Smooth muscle cell of the brain vasculature (primary cell): ENCODE measurements at regions not wholly inside any gene's neighbourhood (a gene's known extent, or its start where the extent isn't known, plus 50 kb on each side); places are given as distances from the start of the nearest gene placed in this dataset.

ENCODE experiments used
- DNase-seq: peaks from one replicate; pipeline ENCODE4 v3.0.0-alpha.2; 2012; ENCODE audit warnings: low read depth, low spot score

- DNase-seq: no peak
Observed at GRCh38 chr10:113441686-113442270, 111.1 kb upstream of the HABP2 start.

DNA sequence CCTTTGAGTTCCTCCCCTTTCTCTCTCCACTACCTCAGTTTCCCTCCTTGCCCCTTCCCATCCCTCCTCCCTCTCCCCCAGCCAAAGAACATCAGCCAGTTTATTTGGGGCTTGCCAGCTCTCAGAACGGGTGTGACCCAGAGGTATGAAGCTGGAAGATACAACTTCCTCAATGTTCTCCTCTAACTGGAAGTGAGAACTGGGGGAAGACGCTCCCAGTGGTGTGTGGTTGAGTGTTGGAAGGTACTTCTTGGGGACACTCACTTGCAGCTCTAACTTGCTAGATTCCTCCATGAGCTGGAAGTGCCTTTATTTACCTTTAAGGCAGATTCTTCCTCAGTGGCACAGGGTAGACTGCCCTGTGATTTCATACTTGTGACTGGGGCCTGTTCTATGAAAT lies 110.5 kb upstream of the HABP2 start:
- no peak for DNase-seq

GRCh38 chr10:113443141-113443925 lies 109.5 kb upstream of the HABP2 start:
- DNase-seq: no peak

GRCh38 chr10:113444766-113445365 lies 108.0 kb upstream of the HABP2 start:
- DNase-seq: no peak

DNA sequence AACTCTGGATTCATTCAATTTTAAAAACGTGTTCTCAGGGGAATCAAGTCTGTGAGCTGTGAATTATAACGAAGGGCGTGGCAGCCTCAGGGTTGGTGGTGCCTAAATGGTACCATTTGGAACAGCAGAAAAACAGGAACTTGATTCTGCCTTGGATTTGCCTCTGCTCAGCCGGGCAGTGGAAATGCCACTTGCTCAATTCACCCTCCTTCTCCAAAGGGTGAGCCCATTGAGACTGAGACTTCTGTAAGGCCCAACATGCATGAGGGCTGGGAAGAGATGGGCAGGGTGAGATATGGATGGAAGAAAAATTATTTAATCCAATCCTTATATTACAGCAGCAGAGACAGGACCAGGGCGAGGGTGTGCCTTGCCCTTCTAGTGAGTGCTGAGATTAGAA lies 107.1 kb upstream of the HABP2 start:
- DNase-seq: no peak

DNA sequence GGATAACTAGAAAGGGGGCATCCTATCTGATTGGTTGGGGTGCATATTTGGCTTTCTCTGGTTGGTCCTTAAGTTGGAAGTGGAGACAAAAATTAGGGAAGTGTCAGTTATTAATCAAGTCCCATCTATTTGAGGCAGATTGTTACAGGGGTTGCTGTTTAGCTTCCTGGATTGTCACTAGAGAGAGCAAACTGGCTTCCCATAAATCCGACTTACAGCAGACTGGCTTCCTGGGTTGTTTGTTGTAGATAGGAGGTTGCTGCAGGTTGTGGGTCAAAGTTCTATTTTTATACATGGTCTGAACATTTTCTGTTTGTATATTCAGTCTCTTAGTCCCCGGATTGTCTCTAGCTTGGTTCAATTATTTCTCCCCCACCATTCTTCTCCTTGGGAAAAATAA lies 106.1 kb upstream of the HABP2 start:
- no peak for DNase-seq

DNA sequence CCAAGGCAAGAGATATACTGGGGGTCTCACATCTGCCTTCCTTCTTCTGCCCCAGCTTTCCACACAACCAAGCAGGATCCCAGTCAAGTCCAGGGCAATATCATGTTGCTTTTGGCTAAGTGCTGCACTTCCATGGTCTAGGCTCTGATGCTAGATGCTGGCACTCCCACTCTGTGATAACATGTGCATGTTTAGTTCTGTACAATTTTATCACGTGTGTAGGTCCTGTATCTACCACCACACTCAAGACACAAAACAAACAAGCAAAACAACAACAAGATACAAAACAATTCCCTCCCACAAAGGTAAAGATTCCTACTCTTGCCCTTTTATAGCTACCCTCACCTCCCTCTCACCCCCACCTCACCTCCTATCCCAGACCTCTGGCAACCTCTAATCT lies 105.6 kb upstream of the HABP2 start:
- no peak for DNase-seq

GRCh38 chr10:113449006-113449695 lies 103.7 kb upstream of the HABP2 start:
- no peak for DNase-seq

DNA sequence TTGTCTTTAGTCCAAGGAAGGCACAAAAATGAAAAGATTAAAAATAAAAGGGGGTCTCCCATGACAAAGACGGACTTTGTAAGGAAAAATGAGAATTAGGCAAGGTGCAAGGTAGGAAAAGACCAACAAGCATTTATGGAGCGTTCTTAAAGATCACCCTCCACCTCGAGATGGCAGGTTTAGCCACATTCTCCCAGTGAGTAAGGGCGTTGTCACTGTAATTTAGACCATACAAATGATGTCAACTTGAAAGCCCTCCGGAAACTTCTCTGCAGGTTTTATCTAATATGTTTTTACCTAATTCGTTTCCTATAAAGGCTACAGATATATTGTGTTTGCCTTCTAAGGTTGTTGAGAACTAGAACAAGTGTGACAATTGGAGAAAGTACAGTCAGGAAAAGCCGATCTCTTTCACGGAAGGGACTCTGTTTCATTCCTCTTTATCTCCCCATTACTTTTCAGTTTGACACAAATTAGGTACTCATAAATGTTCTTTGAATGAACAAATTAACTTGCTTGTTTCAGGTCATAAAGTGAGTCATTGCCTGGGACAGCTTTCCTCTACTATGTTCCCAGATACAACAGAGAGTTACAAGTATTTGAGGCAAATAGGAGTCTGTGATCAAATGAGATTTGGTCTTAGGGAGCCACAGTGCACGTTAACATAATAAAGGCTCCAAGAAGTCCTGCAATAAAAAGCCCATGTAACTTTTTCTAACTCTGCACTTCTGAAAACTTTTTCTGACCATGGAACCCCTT lies 102.6 kb upstream of the HABP2 start:
- DNase-seq: no peak

GRCh38 chr10:113450906-113451305 lies 101.9 kb upstream of the HABP2 start:
- DNase-seq: no peak

DNA sequence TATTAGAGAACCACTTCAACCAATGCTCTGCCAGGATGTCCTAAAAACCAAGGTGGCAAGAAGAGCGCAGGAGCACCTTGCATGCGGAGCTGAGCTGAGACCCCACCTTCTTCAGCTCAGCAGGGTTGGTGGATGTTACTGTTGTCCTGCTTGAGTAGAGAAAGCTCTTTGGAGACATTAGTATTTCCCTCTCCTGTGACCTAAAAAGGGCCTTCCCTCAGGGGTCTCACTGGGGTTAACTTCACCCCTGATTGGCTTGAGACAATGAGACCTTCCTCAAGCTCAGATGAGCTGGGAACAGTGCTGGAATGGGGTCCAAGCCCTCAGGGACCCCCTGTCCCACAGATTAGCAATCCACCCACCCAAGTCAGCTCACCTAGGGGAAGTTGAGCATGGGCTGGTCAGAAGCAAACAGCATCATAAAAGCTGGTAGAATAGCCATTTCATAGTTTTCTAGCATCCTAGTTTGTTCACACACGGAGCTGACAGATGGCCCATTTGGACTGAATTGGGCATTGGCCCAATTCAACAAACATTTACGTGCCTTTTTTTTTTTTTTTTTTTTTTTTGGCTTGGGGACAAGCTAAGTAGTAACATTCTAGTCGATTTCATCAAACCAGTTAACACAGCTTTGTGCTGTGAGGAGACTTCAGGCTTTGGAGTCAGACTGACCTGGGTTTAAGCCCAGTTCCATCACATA lies 100.6 kb upstream of the HABP2 start:
- no peak for DNase-seq

DNA sequence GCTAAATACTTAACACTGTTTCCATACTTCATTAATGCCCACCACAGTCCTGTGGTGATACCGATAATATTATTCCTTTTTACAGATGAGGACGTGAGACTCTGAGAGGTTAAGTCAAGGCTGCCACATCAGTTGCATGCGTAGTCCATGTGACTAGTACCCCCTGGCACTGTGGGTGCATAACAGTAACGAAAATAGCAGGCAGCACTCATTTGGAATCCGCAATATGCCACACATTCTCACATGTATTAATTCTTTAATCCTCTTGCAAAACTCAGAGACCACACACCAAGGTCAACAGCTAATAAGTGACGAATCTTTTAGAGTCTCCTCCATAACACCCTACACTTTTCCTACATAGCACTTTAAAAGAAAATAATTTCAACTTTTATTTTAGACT lies 99.5 kb upstream of the HABP2 start:
- DNase-seq: no peak

DNA sequence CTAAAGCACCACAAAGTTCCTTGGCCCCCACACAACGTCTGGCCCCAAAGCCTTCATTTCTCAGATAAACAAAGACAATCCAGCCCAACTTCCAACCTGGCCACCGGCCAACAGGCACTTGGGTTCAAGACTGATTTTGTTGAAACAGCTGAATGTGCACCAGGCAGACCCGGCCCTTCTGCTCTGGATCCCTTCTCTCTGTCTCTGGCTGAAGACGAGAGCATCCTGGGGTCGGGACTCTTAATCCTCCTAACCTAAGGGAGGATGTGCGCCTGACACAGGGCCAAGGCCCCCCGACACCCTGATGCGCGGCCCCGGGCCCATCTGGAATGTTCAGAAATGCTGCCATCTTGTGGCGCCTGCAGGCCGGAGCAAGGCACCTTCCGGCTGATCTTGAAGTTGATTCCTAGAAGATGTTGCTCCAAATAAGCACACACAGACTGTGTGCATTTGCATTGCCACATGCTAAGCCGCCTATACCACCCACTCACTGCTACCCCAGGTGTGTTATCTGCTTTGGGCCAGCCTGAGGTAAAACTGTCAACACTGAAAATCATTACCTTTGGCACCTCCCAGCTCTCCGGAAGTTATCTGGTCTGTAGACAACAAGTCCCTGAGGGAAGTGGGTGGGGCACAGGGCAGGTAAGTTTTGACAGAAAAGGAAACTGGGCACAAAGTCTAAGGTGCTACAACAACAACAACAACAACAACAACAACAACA lies 98.4 kb upstream of the HABP2 start:
- peak; percentile 21 for DNase-seq

DNA sequence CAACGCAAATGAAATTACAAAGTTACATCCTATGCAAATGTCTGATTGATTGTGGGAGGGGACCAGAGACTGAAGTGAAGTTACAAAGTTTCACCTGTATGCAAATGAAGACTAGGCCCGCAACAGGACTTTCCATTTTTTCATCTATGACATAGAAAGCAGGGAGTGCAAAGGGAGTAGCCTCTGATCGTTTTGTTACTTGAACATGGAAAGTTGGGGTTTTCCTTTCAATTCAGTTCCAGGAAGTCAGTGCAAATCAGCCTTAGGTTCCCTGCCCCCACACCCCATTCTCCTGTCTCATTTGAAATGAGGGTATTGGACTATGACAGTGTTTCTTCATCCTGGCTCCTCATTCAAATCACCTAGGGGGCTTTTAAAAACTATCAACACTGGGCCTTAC lies 96.9 kb upstream of the HABP2 start:
- no peak for DNase-seq

- no peak for DNase-seq
Observed at GRCh38 chr10:113456741-113457140, 96.1 kb upstream of the HABP2 start.

GRCh38 chr10:113457408-113457807 lies 95.4 kb upstream of the HABP2 start:
- DNase-seq: no peak

- no peak for DNase-seq
Observed at GRCh38 chr10:113458451-113458850, 94.4 kb upstream of the HABP2 start.

GRCh38 chr10:113458944-113459343 lies 93.9 kb upstream of the HABP2 start:
- DNase-seq: no peak

GRCh38 chr10:113459626-113460280 lies 93.1 kb upstream of the HABP2 start:
- DNase-seq: no peak

DNA sequence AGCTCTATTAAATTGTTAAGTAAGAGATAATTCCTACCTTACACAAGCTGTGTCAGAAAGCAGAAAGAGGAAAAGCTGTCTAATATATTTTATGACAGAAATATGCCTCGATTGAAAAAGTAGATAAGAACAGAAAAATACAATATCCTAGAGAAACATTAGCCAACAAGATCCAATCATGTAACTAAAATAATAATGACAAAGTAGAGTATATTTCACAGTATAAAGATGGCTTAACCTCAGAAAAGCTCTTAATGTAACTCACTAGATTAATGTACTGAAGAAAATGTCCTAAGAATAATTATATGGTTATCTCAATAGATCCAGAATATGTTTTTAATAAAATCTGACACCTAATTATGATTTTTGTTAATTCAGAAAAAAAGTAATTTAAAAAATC lies 89.8 kb upstream of the HABP2 start:
- no peak for DNase-seq
